Common myeloid progenitor, CD34-positive (primary cell): ENCODE measurements at regions not wholly inside any gene's neighbourhood (a gene's known extent, or its start where the extent isn't known, plus 50 kb on each side); places are given as distances from the start of the nearest gene placed in this dataset.

ENCODE experiments used
- CTCF ChIA-PET: fragments of 350-600 bp; sonication (Branson Sonifier 250); formaldehyde crosslinking; loops from one replicate; lab custom pipeline; 2021; ENCODE audit warnings: antibody characterized with exemption; lab: Charles Lee
- POLR2A ChIA-PET: fragments of 350-600 bp; sonication (Branson Sonifier 250); formaldehyde crosslinking; loops from one replicate; lab custom pipeline; 2021; ENCODE audit warnings: antibody characterized with exemption; lab: Charles Lee
- DNase-seq, 3 donors: peaks; one replicate each; pipeline versions ENCODE4 v3.0.0 to v3.0.0-alpha.2; 2013
- H3K27ac ChIP-seq, 2 experiments: 1 replicate in 1 of 2; 2 replicates in 1 of 2; pipeline ENCODE4 v1.7.0; 2013; ENCODE audit warnings: inconsistent platforms in 2 of 2, low read length in 2 of 2, mild to moderate bottlenecking in 2 of 2, low read depth in 1 of 2, moderate library complexity in 1 of 2; ENCODE audit not compliant: severe bottlenecking in 2 of 2, insufficient read depth in 1 of 2, poor library complexity in 1 of 2
- H3K27me3 ChIP-seq, 5 experiments: replicated peaks in 2 of 5; 1 replicate in 3 of 5; 2 replicates in 2 of 5; pipeline versions ENCODE4 v1.6.1 to v1.7.0; 2013; ENCODE audit warnings: low read length in 4 of 5, mild to moderate bottlenecking in 2 of 5, moderate library complexity in 2 of 5, inconsistent platforms in 1 of 5; ENCODE audit not compliant: insufficient read depth in 5 of 5, control insufficient read depth in 4 of 5
- H3K36me3 ChIP-seq, 4 experiments: 1 replicate in 2 of 4; 2 replicates in 2 of 4; pipeline versions ENCODE4 v1.6.1 to v1.7.0; 2013; ENCODE audit warnings: low read length in 3 of 4, control low read depth in 1 of 4, mild to moderate bottlenecking in 1 of 4; ENCODE audit not compliant: control insufficient read depth in 4 of 4, insufficient read depth in 4 of 4
- H3K4me1 ChIP-seq, 4 experiments: 1 replicate in 3 of 4; 2 replicates in 1 of 4; pipeline versions ENCODE4 v1.6.1 to v1.7.1; 2013; ENCODE audit warnings: low read length in 3 of 4, mild to moderate bottlenecking in 3 of 4, control low read depth in 1 of 4, inconsistent platforms in 1 of 4, moderate library complexity in 1 of 4; ENCODE audit not compliant: control insufficient read depth in 4 of 4, insufficient read depth in 4 of 4; ENCODE audit errors: control extremely low read depth in 1 of 4
- H3K4me3 ChIP-seq, 7 experiments: 1 replicate in 4 of 7; 2 replicates in 3 of 7; pipeline versions ENCODE4 v1.5.1 to v1.7.0; 2013; ENCODE audit warnings: mild to moderate bottlenecking in 7 of 7, low read length in 6 of 7, moderate library complexity in 6 of 7, inconsistent platforms in 2 of 7, low read depth in 2 of 7, control low read depth in 1 of 7; ENCODE audit not compliant: insufficient read depth in 4 of 7, control insufficient read depth in 1 of 7; ENCODE audit errors: extremely low read depth in 1 of 7
- H3K9me3 ChIP-seq, 5 experiments: 1 replicate in 4 of 5; 2 replicates in 1 of 5; pipeline versions ENCODE4 v1.6.1 to v1.7.1; 2013; ENCODE audit warnings: low read length in 4 of 5, mild to moderate bottlenecking in 2 of 5, inconsistent platforms in 1 of 5, low read depth in 1 of 5, moderate library complexity in 1 of 5; ENCODE audit not compliant: control insufficient read depth in 4 of 5, insufficient read depth in 2 of 5; ENCODE audit errors: control extremely low read depth in 1 of 5
- WGBS: methylation state at CpG from one replicate; pipeline ENCODE4 v1.1.5; 2013; ENCODE audit not compliant: insufficient coverage; 5-methylcytosine and 5-hydroxymethylcytosine counted together

DNA sequence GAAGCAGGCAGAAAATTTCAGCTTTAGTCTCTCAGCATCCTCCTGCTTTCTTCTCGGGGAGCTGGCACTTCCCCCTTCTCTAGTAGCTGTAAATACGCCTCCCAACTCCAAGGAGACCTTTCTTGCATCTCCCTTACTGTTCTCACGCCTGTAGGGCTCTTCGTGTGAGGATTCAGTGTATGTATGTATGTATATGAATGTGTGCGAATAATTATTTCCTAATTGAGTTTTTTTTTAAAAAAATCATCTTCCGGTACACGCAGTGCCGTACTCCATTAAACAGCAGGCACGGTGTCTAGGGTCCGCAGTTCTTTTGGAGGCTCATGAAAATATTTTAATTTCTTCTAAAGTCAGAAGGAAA lies 85.4 kb downstream of the HFE start:
- Histone ChIP-seq H3K4me1 (peaks cover 15 to 41% (median 29%) of the 10 kb centered on the region in 4 experiments), H3K4me3 (peak overlapping the region; percentile 67 to 98 (median 85)), H3K36me3 (no peaks in the 10 kb centered on the region), H3K27ac (peak overlapping the region; percentile 96 to 98), H3K27me3 (no peaks in the 10 kb centered on the region), H3K9me3 (no peaks in the 10 kb centered on the region)
- ChIA-PET CTCF (interaction anchor here (0.8 to 3.0 kb wide), 10 partner anchors 9 to 424 kb away, joined by 3 to 21 read pairs (median 4); partner anchors contain the start of gene ABT1), POLR2A (interaction anchor here (0.7 to 7.2 kb wide), 13 partner anchors 11 to 960 kb away, joined by 3 to 69 read pairs (median 5); a partner anchor contains a TSS)
- WGBS, result 6% methylated on average over 3 of the region's 10 CpGs
- DNase-seq, result peak; percentile 73 to 89 (median 84)

- Histone ChIP-seq H3K4me3 (peak overlapping the region in 3 of 7 experiments; percentile 15 to 97 (median 49)), H3K36me3 (no peaks in the 10 kb centered on the region), H3K9me3 (no peaks in the 10 kb centered on the region), H3K27me3 (no peaks in the 10 kb centered on the region), H3K27ac (peak overlapping the region; percentile 96 to 98), H3K4me1 (peaks cover 15 to 41% (median 29%) of the 10 kb centered on the region in 4 experiments)
- CTCF ChIA-PET, result interaction anchor here (0.7 to 3.0 kb wide), 11 partner anchors 9 to 95 kb away, joined by 3 to 21 read pairs (median 4); a partner anchor contains a TSS
- POLR2A ChIA-PET, result interaction anchor here (1.3 to 7.2 kb wide), 4 partner anchors 16 to 43 kb away, joined by 3 to 69 read pairs (median 9); a partner anchor contains a TSS
- WGBS, result 100% methylated on average over 4 of the region's 4 CpGs
- no peak for DNase-seq
Observed at GRCh38 chr6:26173836-26174145, 86.6 kb downstream of the HFE start.

DNA sequence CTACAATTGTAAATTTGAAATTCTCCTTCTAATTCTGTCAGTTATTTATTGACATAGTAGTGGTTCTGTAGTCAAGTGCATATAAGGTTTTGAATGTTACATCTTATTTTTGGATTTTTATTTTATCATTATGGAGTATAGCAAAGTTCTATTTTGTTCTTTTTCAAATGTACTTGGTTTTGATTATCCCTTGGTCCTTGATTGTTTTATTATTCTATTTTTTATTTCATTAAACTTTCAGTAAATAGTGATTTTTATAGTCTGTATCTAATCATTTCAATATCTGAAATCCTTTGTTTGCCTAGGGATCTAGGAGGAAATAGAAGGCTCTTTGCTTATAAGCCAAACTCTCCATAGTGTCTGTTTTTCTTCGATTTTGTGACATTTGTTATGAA lies 87.8 kb downstream of the HFE start:
- DNase-seq, result no peak
- no peak overlapping the region for H3K4me3 ChIP-seq
- ChIA-PET POLR2A (interaction anchor here (1.0 kb wide), 1 partner anchor 42 kb away, joined by 4 read pairs; a partner anchor contains a TSS), CTCF (interaction anchor here (1.0 to 3.0 kb wide), 5 partner anchors 8 to 59 kb away, joined by 3 to 21 read pairs (median 6); a partner anchor contains a TSS)
- no peaks in the 10 kb centered on the region for H3K36me3 ChIP-seq
- H3K4me1 ChIP-seq, result peaks cover 12 to 36% (median 23%) of the 10 kb centered on the region in 4 experiments
- no peak overlapping the region for H3K27ac ChIP-seq
- H3K9me3 ChIP-seq, result no peaks in the 10 kb centered on the region
- H3K27me3 ChIP-seq, result no peaks in the 10 kb centered on the region
- WGBS, result no CpG with 5 or more reads among the region's 1 CpG

DNA sequence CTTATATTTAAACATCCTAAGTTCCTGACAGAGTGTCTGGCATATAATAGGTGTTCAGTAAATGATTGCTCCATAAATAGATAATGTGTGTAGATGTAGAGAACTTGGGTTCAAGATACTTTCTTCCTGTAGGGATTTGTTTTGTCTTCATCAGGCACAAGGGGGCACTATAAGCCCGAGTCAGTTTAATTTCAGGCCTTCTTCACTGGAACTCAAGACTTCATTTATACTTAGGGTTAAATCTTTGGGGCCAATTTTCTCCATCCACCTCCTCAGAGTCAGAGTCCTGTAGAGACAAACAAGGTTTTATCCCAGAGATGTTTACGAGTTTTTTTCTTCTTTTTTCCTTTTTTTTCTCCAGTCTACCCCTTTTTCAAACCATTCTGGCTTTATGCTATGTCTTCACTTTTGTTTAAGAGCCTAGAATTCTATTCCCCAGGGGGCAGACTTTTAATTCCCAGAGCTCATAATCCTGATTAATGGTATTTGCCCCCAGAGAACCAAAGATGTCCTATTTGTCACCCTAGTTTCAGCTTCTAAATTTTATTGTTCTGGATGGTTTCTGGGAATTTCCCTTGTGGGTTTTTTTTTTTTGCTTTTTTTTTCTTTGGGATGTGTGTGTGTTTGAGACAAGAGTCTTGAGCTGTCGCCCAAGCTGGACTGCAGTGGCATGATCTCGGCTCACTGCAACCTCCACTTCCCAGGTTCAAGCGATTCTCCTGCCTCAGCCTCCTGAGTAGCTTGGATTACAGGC lies 88.4 kb downstream of the HFE start:
- Histone ChIP-seq H3K27ac (no peak overlapping the region), H3K4me3 (no peak overlapping the region), H3K9me3 (no peaks in the 10 kb centered on the region), H3K36me3 (no peaks in the 10 kb centered on the region), H3K4me1 (peaks cover 6 to 34% (median 22%) of the 10 kb centered on the region in 4 experiments), H3K27me3 (no peaks in the 10 kb centered on the region)
- peak; percentile 82 to 89 (median 85) for DNase-seq
- WGBS, result 27% methylated on average over 2 of the region's 5 CpGs
- ChIA-PET POLR2A (interaction anchor here (0.7 to 1.0 kb wide), 2 partner anchors 41 to 90 kb away, joined by 3 to 4 read pairs; a partner anchor contains a TSS), CTCF (interaction anchor here (0.7 to 5.4 kb wide), 5 partner anchors 10 to 58 kb away, joined by 3 to 33 read pairs (median 4); a partner anchor contains a TSS)

- no peaks in the 10 kb centered on the region for H3K27me3 ChIP-seq
- POLR2A ChIA-PET, result no interaction called here
- no peaks in the 10 kb centered on the region for H3K36me3 ChIP-seq
- CTCF ChIA-PET, result interaction anchor here (0.6 to 5.4 kb wide), 3 partner anchors 9 to 37 kb away, joined by 3 to 33 read pairs (median 8); a partner anchor contains a TSS
- H3K4me1 ChIP-seq, result peaks cover 7 to 29% (median 17%) of the 10 kb centered on the region in 4 experiments
- no peaks in the 10 kb centered on the region for H3K9me3 ChIP-seq
- H3K4me3 ChIP-seq, result no peak overlapping the region
- H3K27ac ChIP-seq, result no peak overlapping the region
- DNase-seq, result no peak
- no CpG with 5 or more reads among the region's 1 CpG for WGBS
Observed at GRCh38 chr6:26179675-26180074, 92.4 kb downstream of the HFE start.

DNA sequence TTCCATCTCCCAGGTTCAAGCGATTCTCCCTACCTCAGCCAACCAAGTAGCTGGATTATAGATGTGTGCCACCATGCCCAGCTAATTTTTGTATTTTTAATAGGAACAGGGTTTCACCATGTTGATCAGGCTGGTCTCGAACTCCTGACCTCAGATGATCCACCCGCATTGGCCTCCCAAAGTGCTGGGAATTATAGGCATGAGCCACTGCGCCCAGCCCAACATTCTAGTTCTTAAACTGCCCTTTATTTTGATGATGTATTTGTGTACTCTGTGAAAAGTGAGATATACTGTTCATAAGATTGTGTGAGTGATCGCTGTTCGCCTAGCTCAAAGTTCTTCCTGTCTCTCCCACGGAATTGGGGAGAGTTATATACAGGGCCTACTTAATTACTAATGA lies 93.1 kb downstream of the HFE start:
- ChIA-PET POLR2A (no interaction called here), CTCF (interaction anchor here (5.4 kb wide), 1 partner anchor 9 kb away, joined by 33 read pairs; a partner anchor contains a TSS)

More for the DNA sequence above, 93.1 kb downstream of the HFE start:
- H3K4me3 ChIP-seq, result no peak overlapping the region
- DNase-seq, result no peak
- H3K4me1 ChIP-seq, result peaks cover 7 to 27% (median 18%) of the 10 kb centered on the region in 4 experiments
- no peaks in the 10 kb centered on the region for H3K9me3 ChIP-seq
- H3K27me3 ChIP-seq, result no peaks in the 10 kb centered on the region
- H3K27ac ChIP-seq, result no peak overlapping the region
- H3K36me3 ChIP-seq, result no peaks in the 10 kb centered on the region
- WGBS, result 100% methylated on average over 1 of the region's 7 CpGs
